ENCODE measurements at regions not wholly inside any gene's neighbourhood (a gene's known extent, or its start where the extent isn't known, plus 50 kb on each side); places are given as distances from the start of the nearest gene placed in this dataset.

GRCh38 chr4:155489271-155489670 lies 112.5 kb upstream of the MAP9 start:
- TF ChIP-seq CTCF (IDR thresholded peaks at IDR 0.05) (no peak), POLR2AphosphoS5 (IDR thresholded peaks at IDR 0.05) (no peak)
